Gastrocnemius medialis (tissue), 4 donors: ENCODE measurements at regions not wholly inside any gene's neighbourhood (a gene's known extent, or its start where the extent isn't known, plus 50 kb on each side); places are given as distances from the start of the nearest gene placed in this dataset.

Experiments
- ATAC-seq, 2 donors: fragments of 150-250 bp; one replicate each; pipeline ENCODE4 v1.9.1; 2016
- DNase-seq, 2 donors: peaks; one replicate each; pipeline ENCODE4 v3.0.0-alpha.2; 2019
- H3K27ac ChIP-seq, 4 donors: fragments of 200-600 bp; sonication (generic); 1 replicate in 1 of 4; 2 replicates in 3 of 4; pipeline ENCODE4 v1.5.1; 2016 to 2018; ENCODE audit warnings: mild to moderate bottlenecking in 2 of 4, moderate library complexity in 1 of 4
- H3K27me3 ChIP-seq, 3 donors: fragments of 200-600 bp; sonication (generic) in 2 of 3; 1 replicate in 1 of 3; 2 replicates in 2 of 3; pipeline versions ENCODE4 v1.5.1 to v1.6.0; 2016 to 2019; ENCODE audit warnings: mild to moderate bottlenecking in 1 of 3, moderate library complexity in 1 of 3
- H3K36me3 ChIP-seq, 2 donors: fragments of 200-600 bp; sonication (generic) in 1 of 2; one replicate each; pipeline ENCODE4 v1.5.1; 2017 to 2018
- H3K4me1 ChIP-seq, 2 donors: fragments of 200-600 bp; sonication (generic) in 1 of 2; one replicate each; pipeline ENCODE4 v1.5.1; 2016 to 2017; ENCODE audit warnings: mild to moderate bottlenecking in 2 of 2
- H3K4me3 ChIP-seq, 4 donors: fragments of 200-600 bp; sonication (generic) in 3 of 4; 1 replicate in 1 of 4; 2 replicates in 3 of 4; pipeline ENCODE4 v1.5.1; 2016 to 2019; ENCODE audit warnings: mild to moderate bottlenecking in 2 of 4
- H3K9me3 ChIP-seq, 3 donors: fragments of 200-600 bp; sonication (generic) in 2 of 3; 1 replicate in 1 of 3; 2 replicates in 2 of 3; pipeline ENCODE4 v1.5.1; 2016 to 2019
- POLR2A ChIP-seq, 2 donors: fragments of 450-650 bp; IDR thresholded peaks; one replicate each; pipeline ENCODE4 v1.6.1; 2017; ENCODE audit warnings: antibody characterized with exemption in 2 of 2, mild to moderate bottlenecking in 2 of 2, moderate library complexity in 2 of 2
- in situ Hi-C, 4 donors: fragments of 200-750 bp; cut with MboI; loops; one replicate each; pipeline versions ENCODE4 v1.15.0 to v1.8.0; 2017; ENCODE audit warnings: low sequenced_read_pairs in 4 of 4
- intact Hi-C: fragments of 100-400 bp; cut with DNase I; formaldehyde crosslinking; loops from one replicate; pipeline ENCODE4 v1.15.1; 2023; ENCODE audit warnings: low total_unique reads
- TF ChIP-seq, protein P1 (sequence below), 5 experiments: fragments of 450-650 bp in 3 of 5; fragments of 200-600 bp in 2 of 5; sonication (generic) in 2 of 5; IDR thresholded peaks in 4 of 5; conservative IDR thresholded peaks in 1 of 5; 1 replicate in 4 of 5; 2 replicates in 1 of 5; pipeline ENCODE4 v1.5.1; 2016 to 2019; ENCODE audit warnings: antibody characterized with exemption in 5 of 5, mild to moderate bottlenecking in 3 of 5, moderate library complexity in 3 of 5

GRCh38 chr2:4883375-4883774 lies 808.8 kb upstream of the SOX11 start:
- Histone ChIP-seq H3K4me1 (no peaks in the 10 kb centered on the region), H3K27me3 (no peaks in the 10 kb centered on the region), H3K9me3 (no peaks in the 10 kb centered on the region), H3K27ac (no peak overlapping the region), H3K4me3 (no peak overlapping the region), H3K36me3 (no peaks in the 10 kb centered on the region)
- DNase-seq: no peak
- ATAC-seq: no peak
- in situ Hi-C loops (no loop called here), intact Hi-C loops (no loop called here)
- no peak for TF ChIP-seq POLR2A (IDR thresholded peaks at IDR 0.05)
- TF ChIP-seq, protein P1, sequence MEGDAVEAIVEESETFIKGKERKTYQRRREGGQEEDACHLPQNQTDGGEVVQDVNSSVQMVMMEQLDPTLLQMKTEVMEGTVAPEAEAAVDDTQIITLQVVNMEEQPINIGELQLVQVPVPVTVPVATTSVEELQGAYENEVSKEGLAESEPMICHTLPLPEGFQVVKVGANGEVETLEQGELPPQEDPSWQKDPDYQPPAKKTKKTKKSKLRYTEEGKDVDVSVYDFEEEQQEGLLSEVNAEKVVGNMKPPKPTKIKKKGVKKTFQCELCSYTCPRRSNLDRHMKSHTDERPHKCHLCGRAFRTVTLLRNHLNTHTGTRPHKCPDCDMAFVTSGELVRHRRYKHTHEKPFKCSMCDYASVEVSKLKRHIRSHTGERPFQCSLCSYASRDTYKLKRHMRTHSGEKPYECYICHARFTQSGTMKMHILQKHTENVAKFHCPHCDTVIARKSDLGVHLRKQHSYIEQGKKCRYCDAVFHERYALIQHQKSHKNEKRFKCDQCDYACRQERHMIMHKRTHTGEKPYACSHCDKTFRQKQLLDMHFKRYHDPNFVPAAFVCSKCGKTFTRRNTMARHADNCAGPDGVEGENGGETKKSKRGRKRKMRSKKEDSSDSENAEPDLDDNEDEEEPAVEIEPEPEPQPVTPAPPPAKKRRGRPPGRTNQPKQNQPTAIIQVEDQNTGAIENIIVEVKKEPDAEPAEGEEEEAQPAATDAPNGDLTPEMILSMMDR (IDR thresholded peaks at IDR 0.05 in 4 of 5, conservative IDR thresholded peaks at IDR 0.05 in 1 of 5): no peak

- no peak for TF ChIP-seq POLR2A (IDR thresholded peaks at IDR 0.05)
- TF ChIP-seq, protein P1 (IDR thresholded peaks at IDR 0.05 in 4 of 5, conservative IDR thresholded peaks at IDR 0.05 in 1 of 5): no peak
- in situ Hi-C loops (no loop called here), intact Hi-C loops (no loop called here)
- Histone ChIP-seq H3K4me1 (no peaks in the 10 kb centered on the region), H3K9me3 (no peaks in the 10 kb centered on the region), H3K27me3 (no peaks in the 10 kb centered on the region), H3K36me3 (no peaks in the 10 kb centered on the region), H3K4me3 (no peak overlapping the region), H3K27ac (no peak overlapping the region)
- ATAC-seq (no peak), DNase-seq (no peak)
These were observed 808.0 kb upstream of the SOX11 start for GRCh38 chr2:4884117-4884571.

GRCh38 chr2:4891394-4891793 lies 800.8 kb upstream of the SOX11 start:
- Histone ChIP-seq H3K27ac (no peak overlapping the region), H3K4me3 (no peak overlapping the region), H3K27me3 (no peaks in the 10 kb centered on the region), H3K9me3 (no peaks in the 10 kb centered on the region), H3K36me3 (no peaks in the 10 kb centered on the region), H3K4me1 (no peaks in the 10 kb centered on the region)
- DNase-seq (no peak), ATAC-seq (no peak)
- intact Hi-C loops: no loop called here
- TF ChIP-seq, protein P1 (IDR thresholded peaks at IDR 0.05 in 4 of 5, conservative IDR thresholded peaks at IDR 0.05 in 1 of 5): no peak
- no peak for TF ChIP-seq POLR2A (IDR thresholded peaks at IDR 0.05)
- in situ Hi-C loops: no loop called here

GRCh38 chr2:4895371-4895770 lies 796.8 kb upstream of the SOX11 start:
- Histone ChIP-seq H3K4me3 (no peak overlapping the region), H3K4me1 (no peaks in the 10 kb centered on the region), H3K27ac (no peak overlapping the region), H3K36me3 (no peaks in the 10 kb centered on the region), H3K27me3 (no peaks in the 10 kb centered on the region), H3K9me3 (no peaks in the 10 kb centered on the region)
- intact Hi-C loops (no loop called here), in situ Hi-C loops (no loop called here)
- ATAC-seq (no peak), DNase-seq (no peak)
- no peak for TF ChIP-seq POLR2A (IDR thresholded peaks at IDR 0.05)
- TF ChIP-seq, protein P1 (IDR thresholded peaks at IDR 0.05 in 4 of 5, conservative IDR thresholded peaks at IDR 0.05 in 1 of 5): no peak

DNA sequence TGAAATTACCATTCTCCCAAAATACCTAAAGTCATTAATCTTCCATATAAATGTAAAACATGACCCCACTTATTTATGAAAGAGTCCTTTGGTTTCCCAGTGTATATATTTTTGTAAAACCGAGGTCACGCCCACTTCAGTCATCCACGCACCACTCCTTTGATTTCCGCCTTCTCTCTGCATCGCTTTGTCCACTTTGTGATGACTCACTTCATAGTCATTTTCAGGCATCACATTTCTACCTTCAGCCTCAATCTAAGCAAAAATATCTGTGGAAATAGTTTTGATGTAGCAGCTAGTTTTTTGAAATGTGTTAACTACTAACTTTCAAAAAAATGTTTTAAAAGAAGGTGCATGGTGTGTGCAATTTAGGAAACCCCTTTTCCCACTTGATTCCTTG lies 793.5 kb upstream of the SOX11 start:
- TF ChIP-seq, protein P1 (IDR thresholded peaks at IDR 0.05 in 4 of 5, conservative IDR thresholded peaks at IDR 0.05 in 1 of 5): no peak
- TF ChIP-seq POLR2A (IDR thresholded peaks at IDR 0.05): no peak
- no peaks in the 10 kb centered on the region for H3K36me3 ChIP-seq
- no peaks in the 10 kb centered on the region for H3K27me3 ChIP-seq
- no peak for DNase-seq
- no peak for ATAC-seq
- intact Hi-C loops: no loop called here
- H3K9me3 ChIP-seq: no peaks in the 10 kb centered on the region
- H3K4me3 ChIP-seq: no peak overlapping the region
- no peaks in the 10 kb centered on the region for H3K4me1 ChIP-seq
- in situ Hi-C loops: no loop called here
- no peak overlapping the region for H3K27ac ChIP-seq
